Neutrophil (primary cell): ENCODE measurements at regions not wholly inside any gene's neighbourhood (a gene's known extent, or its start where the extent isn't known, plus 50 kb on each side); places are given as distances from the start of the nearest gene placed in this dataset.

Experiments used
- H3K27ac ChIP-seq: fragments of 200-600 bp; sonication (generic); 2 replicates; pipeline ENCODE4 v1.5.1; 2016; ENCODE audit warnings: mild to moderate bottlenecking, moderate library complexity
- H3K27me3 ChIP-seq: fragments of 200-600 bp; sonication (generic); 2 replicates; pipeline ENCODE4 v1.6.0; 2016; ENCODE audit warnings: mild to moderate bottlenecking
- H3K36me3 ChIP-seq: fragments of 200-600 bp; sonication (generic); 2 replicates; pipeline ENCODE4 v1.5.1; 2017
- H3K4me1 ChIP-seq, 2 experiments: fragments of 200-600 bp in 1 of 2; sonication (generic) in 1 of 2; 1 replicate in 1 of 2; 2 replicates in 1 of 2; pipeline versions ENCODE4 v1.5.1 to v1.6.1; 2013 to 2016; ENCODE audit warnings: low read depth in 1 of 2, low read length in 1 of 2, mild to moderate bottlenecking in 1 of 2, moderate library complexity in 1 of 2; ENCODE audit not compliant: control insufficient read depth in 1 of 2, insufficient read depth in 1 of 2
- H3K4me3 ChIP-seq, 2 experiments: fragments of 200-600 bp in 1 of 2; sonication (generic) in 1 of 2; 1 replicate in 1 of 2; 2 replicates in 1 of 2; pipeline ENCODE4 v1.5.1; 2013 to 2016; ENCODE audit warnings: low read depth in 1 of 2, low read length in 1 of 2, mild to moderate bottlenecking in 1 of 2, moderate library complexity in 1 of 2
- H3K9me3 ChIP-seq: fragments of 200-600 bp; sonication (generic); 2 replicates; pipeline ENCODE4 v1.5.1; 2016
- TF ChIP-seq, protein P1 (sequence below): fragments of 200-600 bp; sonication (generic); IDR thresholded peaks from 2 replicates; pipeline ENCODE4 v1.5.1; 2016; ENCODE audit warnings: antibody characterized with exemption

- no peak overlapping the region for H3K4me3 ChIP-seq
- no peaks in the 10 kb centered on the region for H3K9me3 ChIP-seq
- H3K4me1 ChIP-seq: no peaks in the 10 kb centered on the region
- no peaks in the 10 kb centered on the region for H3K36me3 ChIP-seq
- TF ChIP-seq, protein P1, sequence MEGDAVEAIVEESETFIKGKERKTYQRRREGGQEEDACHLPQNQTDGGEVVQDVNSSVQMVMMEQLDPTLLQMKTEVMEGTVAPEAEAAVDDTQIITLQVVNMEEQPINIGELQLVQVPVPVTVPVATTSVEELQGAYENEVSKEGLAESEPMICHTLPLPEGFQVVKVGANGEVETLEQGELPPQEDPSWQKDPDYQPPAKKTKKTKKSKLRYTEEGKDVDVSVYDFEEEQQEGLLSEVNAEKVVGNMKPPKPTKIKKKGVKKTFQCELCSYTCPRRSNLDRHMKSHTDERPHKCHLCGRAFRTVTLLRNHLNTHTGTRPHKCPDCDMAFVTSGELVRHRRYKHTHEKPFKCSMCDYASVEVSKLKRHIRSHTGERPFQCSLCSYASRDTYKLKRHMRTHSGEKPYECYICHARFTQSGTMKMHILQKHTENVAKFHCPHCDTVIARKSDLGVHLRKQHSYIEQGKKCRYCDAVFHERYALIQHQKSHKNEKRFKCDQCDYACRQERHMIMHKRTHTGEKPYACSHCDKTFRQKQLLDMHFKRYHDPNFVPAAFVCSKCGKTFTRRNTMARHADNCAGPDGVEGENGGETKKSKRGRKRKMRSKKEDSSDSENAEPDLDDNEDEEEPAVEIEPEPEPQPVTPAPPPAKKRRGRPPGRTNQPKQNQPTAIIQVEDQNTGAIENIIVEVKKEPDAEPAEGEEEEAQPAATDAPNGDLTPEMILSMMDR: no peak
- H3K27ac ChIP-seq: no peak overlapping the region
- no peaks in the 10 kb centered on the region for H3K27me3 ChIP-seq
Measured at GRCh38 chr5:67427850-67428298, 231.3 kb upstream of the CD180 start.

DNA sequence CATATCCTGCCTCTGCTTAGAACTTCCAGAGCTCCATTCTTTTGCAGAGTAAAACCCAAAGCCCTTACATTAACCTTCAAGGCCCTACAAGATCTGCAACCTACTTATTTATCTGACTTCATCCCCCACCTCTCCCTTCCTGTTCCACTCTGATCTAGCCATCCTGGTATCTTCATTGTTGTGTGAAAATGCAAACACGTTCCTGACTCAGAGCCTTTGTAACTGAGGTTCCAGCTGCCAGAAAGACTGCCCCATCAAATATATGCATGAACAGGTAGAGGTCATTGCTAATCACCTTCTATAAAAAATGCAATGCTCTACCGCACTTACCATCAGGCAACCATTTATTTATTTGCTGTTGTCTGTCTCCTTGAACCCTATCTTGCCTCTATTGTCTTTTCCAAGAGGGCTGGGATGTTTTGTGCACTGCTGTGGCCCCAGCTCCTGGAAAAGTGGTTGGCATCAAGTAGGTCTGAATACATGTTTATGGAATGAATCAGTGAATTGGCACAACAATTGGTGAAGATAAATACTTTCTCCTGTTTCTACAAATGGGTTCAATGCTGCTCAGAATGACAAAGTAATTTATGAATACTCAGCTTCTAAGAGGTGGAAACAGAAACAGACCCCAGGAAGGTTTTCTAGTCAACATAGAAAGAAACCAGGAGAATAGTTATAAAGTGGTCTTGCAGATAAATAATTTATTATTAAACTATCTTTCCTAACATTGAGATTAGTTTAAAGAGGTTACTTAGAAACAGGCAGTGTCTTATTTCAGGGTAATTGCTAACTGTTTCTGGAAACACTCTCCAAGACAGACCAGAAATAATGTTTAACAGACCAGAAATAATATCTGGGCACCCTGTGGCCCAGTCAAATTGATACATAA lies 230.6 kb upstream of the CD180 start:
- Histone ChIP-seq H3K36me3 (no peaks in the 10 kb centered on the region), H3K4me3 (no peak overlapping the region), H3K27me3 (no peaks in the 10 kb centered on the region), H3K4me1 (no peaks in the 10 kb centered on the region), H3K9me3 (no peaks in the 10 kb centered on the region), H3K27ac (no peak overlapping the region)
- TF ChIP-seq, protein P1: no peak

GRCh38 chr5:67425514-67425913 lies 228.9 kb upstream of the CD180 start:
- H3K4me1 ChIP-seq: no peaks in the 10 kb centered on the region
- no peaks in the 10 kb centered on the region for H3K27me3 ChIP-seq
- no peaks in the 10 kb centered on the region for H3K9me3 ChIP-seq
- H3K27ac ChIP-seq: no peak overlapping the region
- no peaks in the 10 kb centered on the region for H3K36me3 ChIP-seq
- TF ChIP-seq, protein P1: no peak
- no peak overlapping the region for H3K4me3 ChIP-seq

- Histone ChIP-seq H3K9me3 (no peaks in the 10 kb centered on the region), H3K36me3 (no peaks in the 10 kb centered on the region), H3K4me1 (no peaks in the 10 kb centered on the region), H3K27ac (no peak overlapping the region), H3K4me3 (no peak overlapping the region), H3K27me3 (no peaks in the 10 kb centered on the region)
- TF ChIP-seq, protein P1: no peak
Measured at GRCh38 chr5:67417839-67418238, 221.2 kb upstream of the CD180 start.

GRCh38 chr5:67416986-67417385 lies 220.4 kb upstream of the CD180 start:
- TF ChIP-seq, protein P1: no peak
- Histone ChIP-seq H3K27ac (no peak overlapping the region), H3K9me3 (no peaks in the 10 kb centered on the region), H3K4me3 (no peak overlapping the region), H3K4me1 (no peaks in the 10 kb centered on the region), H3K27me3 (no peaks in the 10 kb centered on the region), H3K36me3 (no peaks in the 10 kb centered on the region)
